T47D (cell line): ENCODE measurements at regions not wholly inside any gene's neighbourhood (a gene's known extent, or its start where the extent isn't known, plus 50 kb on each side); places are given as distances from the start of the nearest gene placed in this dataset.

Source experiments
- DNase-seq, 2 experiments: peaks; one replicate each; pipeline versions ENCODE4 v3.0.0 to v3.0.0-alpha.2; 2011 to 2012; ENCODE audit warnings: low read depth in 1 of 2, low spot score in 1 of 2
- JUND ChIP-seq: IDR thresholded peaks from 2 replicates; pipeline ENCODE4 v1.6.1; 2012; ENCODE audit warnings: low read depth
- in situ Hi-C: cut with HindIII; loops from 2 replicates; pipeline ENCODE4 v1.10.0; 2016; ENCODE audit warnings: low sequenced_read_pairs, low pct_unique_long_range_greater_than_20kb

GRCh38 chr14:35456261-35456660 is 51.7 kb upstream of the NFKBIA start:
- TF ChIP-seq JUND: no peak

GRCh38 chr14:35458442-35458841 is 53.9 kb upstream of the NFKBIA start:
- TF ChIP-seq JUND: no peak
- no peak for DNase-seq
- in situ Hi-C loops: no loop called here

More at GRCh38 chr14:35456261-35456660, 51.7 kb upstream of the NFKBIA start:
- in situ Hi-C loops: no loop called here
- DNase-seq: no peak

GRCh38 chr14:35459776-35460175 is 55.2 kb upstream of the NFKBIA start:
- in situ Hi-C loops: no loop called here
- no peak for DNase-seq
- TF ChIP-seq JUND: no peak

- no peak for TF ChIP-seq JUND
- in situ Hi-C loops: no loop called here
- DNase-seq: peak; percentile 37 to 54
Observed at GRCh38 chr14:35470755-35471154, 63.2 kb upstream of the INSM2 start.

- no peak for DNase-seq
- in situ Hi-C loops: no loop called here
- TF ChIP-seq JUND: no peak
Observed at GRCh38 chr14:35471803-35472202, 62.2 kb upstream of the INSM2 start.

GRCh38 chr14:35474323-35474722 is 59.6 kb upstream of the INSM2 start:
- in situ Hi-C loops: no loop called here
- DNase-seq: no peak
- no peak for TF ChIP-seq JUND

- no peak for TF ChIP-seq JUND
- in situ Hi-C loops: no loop called here
- peak in 1 of 2 experiments; percentile 15 for DNase-seq
Observed at GRCh38 chr14:35480119-35480769, 53.7 kb upstream of the INSM2 start.

- DNase-seq: no peak
- no peak for TF ChIP-seq JUND
- in situ Hi-C loops: no loop called here
Observed at GRCh38 chr14:35482994-35483515, 50.9 kb upstream of the INSM2 start.
